GM12878 (cell line): ENCODE measurements at regions not wholly inside any gene's neighbourhood (a gene's known extent, or its start where the extent isn't known, plus 50 kb on each side); places are given as distances from the start of the nearest gene placed in this dataset.

Source experiments
- ATAC-seq: fragments of 200-7000 bp; cut with Tn5 transposase; 3 replicates; pipeline ENCODE4 v1.9.1; 2020; ENCODE audit warnings: mild to moderate bottlenecking, moderate library complexity
- BruUV-seq: library from RNA; stranded (reverse); fragments of 400-500 nt; replicated peaks from 2 replicates; lab custom pipeline; 2021; lab: Mats Ljungman, UMichigan
- CTCF ChIA-PET: fragments of 300-600 bp; sonication (Branson Sonifier 250); formaldehyde crosslinking; extraction: SDS; loops from one replicate; lab custom pipeline; 2021; ENCODE audit warnings: inconsistent platforms; lab: Yijun Ruan, JAX
- POLR2A ChIA-PET: fragments of 350-600 bp; formaldehyde crosslinking; extraction: SDS; loops from one replicate; lab custom pipeline; 2021; ENCODE audit warnings: inconsistent platforms; lab: Charles Lee
- RAD21 ChIA-PET: fragments of 300-600 bp; sonication (Branson Sonifier 250); formaldehyde crosslinking; loops from one replicate; lab custom pipeline; 2023; ENCODE audit warnings: antibody characterized with exemption; ENCODE audit not compliant: unreplicated experiment; lab: Charles Lee
- SMC1A ChIA-PET: fragments of 300-600 bp; sonication (Branson Sonifier 250); formaldehyde crosslinking; loops from one replicate; lab custom pipeline; 2023; ENCODE audit not compliant: unreplicated experiment, uncharacterized antibody; lab: Charles Lee
- DNase-seq: peaks from one replicate; pipeline ENCODE4 v3.0.0-alpha.2; 2011; ENCODE audit warnings: low read depth, low spot score
- FAIRE-seq: peaks from 3 replicates; lab custom pipeline; 2011; peaks lifted over from hg19 to GRCh38; lab: Jason Lieb, UNC
- H2AFZ ChIP-seq: 2 replicates; pipeline ENCODE4 v1.6.0; 2011; ENCODE audit warnings: low read depth, low read length, control low read depth; ENCODE audit not compliant: control insufficient read depth
- H3K27ac ChIP-seq: 2 replicates; pipeline ENCODE4 v1.5.1; 2011; ENCODE audit warnings: control low read depth; ENCODE audit not compliant: control insufficient read depth, insufficient read depth
- H3K27me3 ChIP-seq, 2 experiments: replicated peaks in 1 of 2; 2 replicates each; pipeline versions ENCODE4 v1.6.0 to v1.6.1; 2011; ENCODE audit warnings: low read length in 1 of 2; ENCODE audit not compliant: control insufficient read depth in 2 of 2, insufficient read depth in 2 of 2
- H3K36me3 ChIP-seq, 2 experiments: 2 replicates each; pipeline ENCODE4 v1.5.1; 2011; ENCODE audit warnings: low read length in 1 of 2; ENCODE audit not compliant: control insufficient read depth in 2 of 2, insufficient read depth in 2 of 2
- H3K4me1 ChIP-seq: 2 replicates; pipeline ENCODE4 v1.6.1; 2011; ENCODE audit warnings: mild to moderate bottlenecking, low read length, moderate library complexity, mixed read lengths; ENCODE audit not compliant: control insufficient read depth, insufficient read depth
- H3K4me2 ChIP-seq: 2 replicates; pipeline ENCODE4 v1.6.0; 2011; ENCODE audit warnings: control low read depth; ENCODE audit not compliant: control insufficient read depth, insufficient read depth
- H3K4me3 ChIP-seq: fragments of 200-600 bp; sonication (generic); 2 replicates; pipeline ENCODE4 v1.5.1; 2016
- H3K79me2 ChIP-seq: 2 replicates; pipeline ENCODE4 v1.6.0; 2011; ENCODE audit warnings: low read length; ENCODE audit not compliant: control insufficient read depth, insufficient read depth
- H3K9ac ChIP-seq: 2 replicates; pipeline ENCODE4 v1.8.0; 2011; ENCODE audit warnings: low read length, control low read depth, mixed read lengths; ENCODE audit not compliant: control insufficient read depth, insufficient read depth
- H3K9me3 ChIP-seq: replicated peaks from 3 replicates; pipeline ENCODE4 v1.5.1; 2011; ENCODE audit warnings: mild to moderate bottlenecking, low read length; ENCODE audit not compliant: control insufficient read depth, insufficient read depth
- H4K20me1 ChIP-seq: 2 replicates; pipeline ENCODE4 v1.6.0; 2011; ENCODE audit not compliant: control insufficient read depth, insufficient read depth
- CHD2 ChIP-seq: IDR thresholded peaks from 2 replicates; pipeline ENCODE4 v1.6.1; 2011; ENCODE audit warnings: low read depth, low read length, improper control_type of control experiment, borderline replicate concordance
- SIX5 ChIP-seq: IDR thresholded peaks from 2 replicates; pipeline ENCODE4 v1.6.1; 2011; ENCODE audit warnings: mild to moderate bottlenecking, low read depth, low read length, moderate library complexity; ENCODE audit not compliant: severe bottlenecking
- SRF ChIP-seq, 2 experiments: IDR thresholded peaks; 2 replicates each; pipeline ENCODE4 v1.6.1; 2011; ENCODE audit warnings: low read depth in 2 of 2, low read length in 2 of 2, mild to moderate bottlenecking in 1 of 2, moderate library complexity in 1 of 2
- STAT1 ChIP-seq: fragments of 450-650 bp; conservative IDR thresholded peaks from 2 replicates; pipeline ENCODE4 v1.6.1; 2014; ENCODE audit warnings: antibody characterized with exemption, mild to moderate bottlenecking
- ZBED1 ChIP-seq: IDR thresholded peaks from 2 replicates; pipeline ENCODE4 v1.6.1; 2016; ENCODE audit warnings: borderline replicate concordance
- ZNF622 ChIP-seq: fragments of 450-650 bp; IDR thresholded peaks from 2 replicates; pipeline ENCODE4 v1.6.1; 2017; ENCODE audit warnings: mild to moderate bottlenecking, inconsistent platforms
- WGBS: methylation state at CpG from one replicate; pipeline ENCODE4 v1.1.6; 2016; ENCODE audit warnings: low lambda C conversion rate; ENCODE audit not compliant: insufficient replicate concordance, insufficient coverage; ENCODE audit errors: missing lambda C conversion rate; 5-methylcytosine and 5-hydroxymethylcytosine counted together
- in situ Hi-C: fragments of 300-500 bp; cut with MboI; formaldehyde crosslinking; loops from 9 replicates; pipeline ENCODE4 v1.14.3; 2018; ENCODE audit warnings: mixed read lengths
- intact Hi-C: fragments of 100-400 bp; cut with micrococcal nuclease; formaldehyde crosslinking; loops from one replicate; pipeline ENCODE4 v1.14.2; 2022; ENCODE audit not compliant: unreplicated experiment
- TF ChIP-seq, protein P1 (sequence below): fragments of 450-650 bp; conservative IDR thresholded peaks from 2 replicates; pipeline ENCODE4 v1.6.1; 2017; ENCODE audit warnings: mild to moderate bottlenecking, moderate library complexity
- TF ChIP-seq, protein P2 (sequence below): fragments of 450-650 bp; formaldehyde crosslinking; IDR thresholded peaks from 2 replicates; pipeline ENCODE4 v1.4.0; 2020; ENCODE audit warnings: mild to moderate bottlenecking, moderate library complexity
- TF ChIP-seq, protein P3 (sequence below): IDR thresholded peaks from 2 replicates; pipeline ENCODE4 v1.6.1; 2012; ENCODE audit warnings: mild to moderate bottlenecking, low read depth, low read length
- TF ChIP-seq, protein P4 (sequence below): IDR thresholded peaks from 2 replicates; pipeline ENCODE4 v1.6.1; 2012; ENCODE audit warnings: low read depth, low read length, improper control_type of control experiment

DNA sequence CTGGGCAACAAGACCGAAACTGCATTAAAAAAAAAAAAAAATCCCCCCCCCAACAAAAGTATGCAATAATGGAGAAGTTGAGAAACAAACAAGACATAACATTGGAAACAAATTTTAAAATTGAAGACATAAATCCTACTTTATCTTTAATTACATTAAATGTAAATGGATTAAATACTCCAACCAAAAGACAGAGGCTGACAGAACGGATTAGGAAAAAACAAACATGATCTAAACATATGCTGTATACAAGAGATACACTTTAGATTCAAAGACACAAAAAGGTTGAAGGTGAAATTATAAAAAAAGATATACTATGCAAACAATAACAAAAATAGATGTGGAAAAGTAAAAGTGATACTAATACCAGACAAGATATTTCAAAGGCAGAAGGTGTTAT is 350.8 kb upstream of the RGPD4 start:
- no peak for ATAC-seq
- H3K79me2 ChIP-seq = no peaks in the 10 kb centered on the region
- no peaks in the 10 kb centered on the region for H3K4me1 ChIP-seq
- FAIRE-seq = no peak
- in situ Hi-C loops (no loop called here), intact Hi-C loops (no loop called here)
- WGBS = 12% methylated on average over 2 of the region's 2 CpGs
- no peaks in the 10 kb centered on the region for H3K9me3 ChIP-seq
- no peaks in the 10 kb centered on the region for H3K27me3 ChIP-seq
- no peak overlapping the region for H3K4me2 ChIP-seq
- no peak overlapping the region for H3K27ac ChIP-seq
- H4K20me1 ChIP-seq = no peaks in the 10 kb centered on the region
- H2AFZ ChIP-seq = no peak overlapping the region
- ChIA-PET SMC1A (no interaction called here), CTCF (no interaction called here), RAD21 (no interaction called here), POLR2A (interaction anchor here (0.7 kb wide), 1 partner anchor 58 kb away, joined by 6 read pairs; no protein-coding TSS in a partner anchor)
- DNase-seq = no peak
- H3K9ac ChIP-seq = no peak overlapping the region
- H3K36me3 ChIP-seq = no peaks in the 10 kb centered on the region
- BruUV-seq = no TSS peak
- H3K4me3 ChIP-seq = no peak overlapping the region
- TF ChIP-seq ZBED1 (no peak), SRF (IDR thresholded peaks at IDR 0.05; ENCODE audit: low read depth in 2 of 2, low read length in 2 of 2) (no peak), STAT1 (no peak), SIX5 (no peak), ZNF622 (no peak), CHD2 (no peak)
- TF ChIP-seq, protein P1, sequence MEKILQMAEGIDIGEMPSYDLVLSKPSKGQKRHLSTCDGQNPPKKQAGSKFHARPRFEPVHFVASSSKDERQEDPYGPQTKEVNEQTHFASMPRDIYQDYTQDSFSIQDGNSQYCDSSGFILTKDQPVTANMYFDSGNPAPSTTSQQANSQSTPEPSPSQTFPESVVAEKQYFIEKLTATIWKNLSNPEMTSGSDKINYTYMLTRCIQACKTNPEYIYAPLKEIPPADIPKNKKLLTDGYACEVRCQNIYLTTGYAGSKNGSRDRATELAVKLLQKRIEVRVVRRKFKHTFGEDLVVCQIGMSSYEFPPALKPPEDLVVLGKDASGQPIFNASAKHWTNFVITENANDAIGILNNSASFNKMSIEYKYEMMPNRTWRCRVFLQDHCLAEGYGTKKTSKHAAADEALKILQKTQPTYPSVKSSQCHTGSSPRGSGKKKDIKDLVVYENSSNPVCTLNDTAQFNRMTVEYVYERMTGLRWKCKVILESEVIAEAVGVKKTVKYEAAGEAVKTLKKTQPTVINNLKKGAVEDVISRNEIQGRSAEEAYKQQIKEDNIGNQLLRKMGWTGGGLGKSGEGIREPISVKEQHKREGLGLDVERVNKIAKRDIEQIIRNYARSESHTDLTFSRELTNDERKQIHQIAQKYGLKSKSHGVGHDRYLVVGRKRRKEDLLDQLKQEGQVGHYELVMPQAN = no peak
- TF ChIP-seq, protein P2, sequence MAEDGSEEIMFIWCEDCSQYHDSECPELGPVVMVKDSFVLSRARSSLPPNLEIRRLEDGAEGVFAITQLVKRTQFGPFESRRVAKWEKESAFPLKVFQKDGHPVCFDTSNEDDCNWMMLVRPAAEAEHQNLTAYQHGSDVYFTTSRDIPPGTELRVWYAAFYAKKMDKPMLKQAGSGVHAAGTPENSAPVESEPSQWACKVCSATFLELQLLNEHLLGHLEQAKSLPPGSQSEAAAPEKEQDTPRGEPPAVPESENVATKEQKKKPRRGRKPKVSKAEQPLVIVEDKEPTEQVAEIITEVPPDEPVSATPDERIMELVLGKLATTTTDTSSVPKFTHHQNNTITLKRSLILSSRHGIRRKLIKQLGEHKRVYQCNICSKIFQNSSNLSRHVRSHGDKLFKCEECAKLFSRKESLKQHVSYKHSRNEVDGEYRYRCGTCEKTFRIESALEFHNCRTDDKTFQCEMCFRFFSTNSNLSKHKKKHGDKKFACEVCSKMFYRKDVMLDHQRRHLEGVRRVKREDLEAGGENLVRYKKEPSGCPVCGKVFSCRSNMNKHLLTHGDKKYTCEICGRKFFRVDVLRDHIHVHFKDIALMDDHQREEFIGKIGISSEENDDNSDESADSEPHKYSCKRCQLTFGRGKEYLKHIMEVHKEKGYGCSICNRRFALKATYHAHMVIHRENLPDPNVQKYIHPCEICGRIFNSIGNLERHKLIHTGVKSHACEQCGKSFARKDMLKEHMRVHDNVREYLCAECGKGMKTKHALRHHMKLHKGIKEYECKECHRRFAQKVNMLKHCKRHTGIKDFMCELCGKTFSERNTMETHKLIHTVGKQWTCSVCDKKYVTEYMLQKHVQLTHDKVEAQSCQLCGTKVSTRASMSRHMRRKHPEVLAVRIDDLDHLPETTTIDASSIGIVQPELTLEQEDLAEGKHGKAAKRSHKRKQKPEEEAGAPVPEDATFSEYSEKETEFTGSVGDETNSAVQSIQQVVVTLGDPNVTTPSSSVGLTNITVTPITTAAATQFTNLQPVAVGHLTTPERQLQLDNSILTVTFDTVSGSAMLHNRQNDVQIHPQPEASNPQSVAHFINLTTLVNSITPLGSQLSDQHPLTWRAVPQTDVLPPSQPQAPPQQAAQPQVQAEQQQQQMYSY (CRISPR knock-in tag) = no peak
- TF ChIP-seq, protein P3, sequence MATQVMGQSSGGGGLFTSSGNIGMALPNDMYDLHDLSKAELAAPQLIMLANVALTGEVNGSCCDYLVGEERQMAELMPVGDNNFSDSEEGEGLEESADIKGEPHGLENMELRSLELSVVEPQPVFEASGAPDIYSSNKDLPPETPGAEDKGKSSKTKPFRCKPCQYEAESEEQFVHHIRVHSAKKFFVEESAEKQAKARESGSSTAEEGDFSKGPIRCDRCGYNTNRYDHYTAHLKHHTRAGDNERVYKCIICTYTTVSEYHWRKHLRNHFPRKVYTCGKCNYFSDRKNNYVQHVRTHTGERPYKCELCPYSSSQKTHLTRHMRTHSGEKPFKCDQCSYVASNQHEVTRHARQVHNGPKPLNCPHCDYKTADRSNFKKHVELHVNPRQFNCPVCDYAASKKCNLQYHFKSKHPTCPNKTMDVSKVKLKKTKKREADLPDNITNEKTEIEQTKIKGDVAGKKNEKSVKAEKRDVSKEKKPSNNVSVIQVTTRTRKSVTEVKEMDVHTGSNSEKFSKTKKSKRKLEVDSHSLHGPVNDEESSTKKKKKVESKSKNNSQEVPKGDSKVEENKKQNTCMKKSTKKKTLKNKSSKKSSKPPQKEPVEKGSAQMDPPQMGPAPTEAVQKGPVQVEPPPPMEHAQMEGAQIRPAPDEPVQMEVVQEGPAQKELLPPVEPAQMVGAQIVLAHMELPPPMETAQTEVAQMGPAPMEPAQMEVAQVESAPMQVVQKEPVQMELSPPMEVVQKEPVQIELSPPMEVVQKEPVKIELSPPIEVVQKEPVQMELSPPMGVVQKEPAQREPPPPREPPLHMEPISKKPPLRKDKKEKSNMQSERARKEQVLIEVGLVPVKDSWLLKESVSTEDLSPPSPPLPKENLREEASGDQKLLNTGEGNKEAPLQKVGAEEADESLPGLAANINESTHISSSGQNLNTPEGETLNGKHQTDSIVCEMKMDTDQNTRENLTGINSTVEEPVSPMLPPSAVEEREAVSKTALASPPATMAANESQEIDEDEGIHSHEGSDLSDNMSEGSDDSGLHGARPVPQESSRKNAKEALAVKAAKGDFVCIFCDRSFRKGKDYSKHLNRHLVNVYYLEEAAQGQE = no peak
- TF ChIP-seq, protein P4, sequence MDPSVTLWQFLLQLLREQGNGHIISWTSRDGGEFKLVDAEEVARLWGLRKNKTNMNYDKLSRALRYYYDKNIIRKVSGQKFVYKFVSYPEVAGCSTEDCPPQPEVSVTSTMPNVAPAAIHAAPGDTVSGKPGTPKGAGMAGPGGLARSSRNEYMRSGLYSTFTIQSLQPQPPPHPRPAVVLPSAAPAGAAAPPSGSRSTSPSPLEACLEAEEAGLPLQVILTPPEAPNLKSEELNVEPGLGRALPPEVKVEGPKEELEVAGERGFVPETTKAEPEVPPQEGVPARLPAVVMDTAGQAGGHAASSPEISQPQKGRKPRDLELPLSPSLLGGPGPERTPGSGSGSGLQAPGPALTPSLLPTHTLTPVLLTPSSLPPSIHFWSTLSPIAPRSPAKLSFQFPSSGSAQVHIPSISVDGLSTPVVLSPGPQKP = no peak
